Cardiac fibroblast (primary cell): ENCODE measurements at regions not wholly inside any gene's neighbourhood (a gene's known extent, or its start where the extent isn't known, plus 50 kb on each side); places are given as distances from the start of the nearest gene placed in this dataset.
A peak's percentile ranks its signal among the peaks of the same experiment; 100 is the strongest.

Source experiments
- DNase-seq, 2 donors: peaks; one replicate each; pipeline versions ENCODE4 v3.0.0 to v3.0.0-alpha.2; 2010; ENCODE audit warnings: low read depth in 2 of 2
- H3K4me3 ChIP-seq, 2 donors: replicated peaks in 1 of 2; 1 replicate in 1 of 2; 2 replicates in 1 of 2; pipeline ENCODE4 v1.5.1; 2011; ENCODE audit warnings: low read depth in 2 of 2, low read length in 2 of 2, mild to moderate bottlenecking in 2 of 2, moderate library complexity in 1 of 2
- CTCF ChIP-seq: IDR thresholded peaks from one replicate; pipeline ENCODE4 v1.5.1; 2011; ENCODE audit warnings: low read depth, mild to moderate bottlenecking, low read length, inconsistent platforms

GRCh38 chr4:180557348-180557747 is 1685.9 kb upstream of the TENM3 start:
- no peak for DNase-seq
- H3K4me3 ChIP-seq = no peak overlapping the region
- TF ChIP-seq CTCF = no peak

- no peak for TF ChIP-seq CTCF
- no peak overlapping the region for H3K4me3 ChIP-seq
- no peak for DNase-seq
Observed at GRCh38 chr4:180557950-180558349, 1685.3 kb upstream of the TENM3 start.

- H3K4me3 ChIP-seq = no peak overlapping the region
- TF ChIP-seq CTCF = no peak
- no peak for DNase-seq
Observed at GRCh38 chr4:180558427-180558826, 1684.8 kb upstream of the TENM3 start.

- no peak overlapping the region for H3K4me3 ChIP-seq
- TF ChIP-seq CTCF = no peak
- DNase-seq = peak; percentile 6 to 7
Observed at GRCh38 chr4:180560896-180561295, 1682.3 kb upstream of the TENM3 start.

- no peak overlapping the region for H3K4me3 ChIP-seq
- DNase-seq = no peak
- TF ChIP-seq CTCF = no peak
Observed at GRCh38 chr4:180564026-180564425, 1679.2 kb upstream of the TENM3 start.

GRCh38 chr4:180564448-180564847 is 1678.8 kb upstream of the TENM3 start:
- DNase-seq = no peak
- no peak for TF ChIP-seq CTCF
- no peak overlapping the region for H3K4me3 ChIP-seq

GRCh38 chr4:180565856-180566431 is 1677.3 kb upstream of the TENM3 start:
- no peak for DNase-seq
- TF ChIP-seq CTCF = no peak
- H3K4me3 ChIP-seq = no peak overlapping the region
